ENCODE measurements at regions not wholly inside any gene's neighbourhood (a gene's known extent, or its start where the extent isn't known, plus 50 kb on each side); places are given as distances from the start of the nearest gene placed in this dataset.

DNA sequence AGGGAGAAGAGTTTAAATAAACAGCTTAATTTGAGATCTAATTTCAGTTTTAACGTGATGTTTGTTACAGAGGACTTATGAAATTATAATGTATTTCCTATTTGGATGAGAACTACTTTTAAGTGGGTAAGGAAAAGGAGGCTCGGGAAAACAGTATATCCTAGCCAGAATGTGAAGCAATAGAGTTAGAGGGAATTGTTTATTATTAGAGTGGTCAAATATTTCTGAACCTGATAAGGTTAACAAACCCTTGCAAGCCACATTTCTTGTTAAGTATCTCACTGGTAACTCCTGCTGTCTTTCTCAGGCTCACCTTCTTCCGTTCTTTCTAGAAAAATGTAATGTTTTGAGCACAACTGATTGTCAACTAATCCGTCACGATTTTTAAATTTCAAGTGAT lies 335.1 kb upstream of the MBL2 start:
- H3K4me3 Mint-ChIP-seq, result no peak overlapping the region
- no peak for DNase-seq (ENCODE audit: low spot score)
- H2AFZ ChIP-seq (replicated peaks), result no peak overlapping the region

DNA sequence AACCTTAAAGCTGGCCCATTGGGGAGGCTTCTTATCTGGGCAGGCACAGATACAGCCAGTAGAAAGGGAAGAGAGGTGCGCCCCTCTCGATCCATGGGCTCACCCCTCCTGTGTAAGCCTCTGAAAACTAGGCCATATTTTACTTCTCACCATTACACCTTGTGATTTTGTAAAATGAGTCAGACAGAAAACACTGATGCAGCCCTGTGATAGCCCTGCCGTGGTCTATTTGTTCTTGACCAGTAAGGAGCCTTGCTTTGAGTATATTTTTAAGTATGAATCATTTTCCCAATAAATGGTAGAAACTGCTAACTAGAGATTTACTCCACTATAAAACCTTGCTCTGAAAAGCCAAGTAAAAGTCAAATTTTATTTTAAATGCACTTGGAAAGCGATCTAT lies 329.8 kb upstream of the MBL2 start:
- no peaks in the 10 kb centered on the region for H3K79me2 ChIP-seq (ENCODE audit: low read depth)
- Mint-ChIP-seq H3K36me3 (no peaks in the 10 kb centered on the region), H3K27ac (no peak overlapping the region), H3K27me3 (ENCODE audit: insufficient read depth, low read depth) (no peaks in the 10 kb centered on the region), H3K4me1 (no peaks in the 10 kb centered on the region), H3K9me3 (no peaks in the 10 kb centered on the region), H3K4me3 (no peak overlapping the region)
- H4K20me1 ChIP-seq (ENCODE audit: low read depth), result no peaks in the 10 kb centered on the region
- H3K27me3 ChIP-seq, result no peaks in the 10 kb centered on the region
- no peak overlapping the region for H2AFZ ChIP-seq (replicated peaks)
- no peak overlapping the region for H3K9ac ChIP-seq
- H3F3A ChIP-seq (ENCODE audit: low read depth), result no peaks in the 10 kb centered on the region
- H3K36me3 ChIP-seq, result no peaks in the 10 kb centered on the region
- no peak for DNase-seq (ENCODE audit: low spot score)
- H3K4me2 ChIP-seq, result no peak overlapping the region
- H3K9me3 ChIP-seq (ENCODE audit: low read depth), result no peaks in the 10 kb centered on the region
- no peak overlapping the region for H3K4me3 ChIP-seq
- no peak for TF ChIP-seq EZH2 (IDR thresholded peaks at IDR 0.05)
- TF ChIP-seq, protein P1, sequence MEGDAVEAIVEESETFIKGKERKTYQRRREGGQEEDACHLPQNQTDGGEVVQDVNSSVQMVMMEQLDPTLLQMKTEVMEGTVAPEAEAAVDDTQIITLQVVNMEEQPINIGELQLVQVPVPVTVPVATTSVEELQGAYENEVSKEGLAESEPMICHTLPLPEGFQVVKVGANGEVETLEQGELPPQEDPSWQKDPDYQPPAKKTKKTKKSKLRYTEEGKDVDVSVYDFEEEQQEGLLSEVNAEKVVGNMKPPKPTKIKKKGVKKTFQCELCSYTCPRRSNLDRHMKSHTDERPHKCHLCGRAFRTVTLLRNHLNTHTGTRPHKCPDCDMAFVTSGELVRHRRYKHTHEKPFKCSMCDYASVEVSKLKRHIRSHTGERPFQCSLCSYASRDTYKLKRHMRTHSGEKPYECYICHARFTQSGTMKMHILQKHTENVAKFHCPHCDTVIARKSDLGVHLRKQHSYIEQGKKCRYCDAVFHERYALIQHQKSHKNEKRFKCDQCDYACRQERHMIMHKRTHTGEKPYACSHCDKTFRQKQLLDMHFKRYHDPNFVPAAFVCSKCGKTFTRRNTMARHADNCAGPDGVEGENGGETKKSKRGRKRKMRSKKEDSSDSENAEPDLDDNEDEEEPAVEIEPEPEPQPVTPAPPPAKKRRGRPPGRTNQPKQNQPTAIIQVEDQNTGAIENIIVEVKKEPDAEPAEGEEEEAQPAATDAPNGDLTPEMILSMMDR (IDR thresholded peaks at IDR 0.05), result no peak
- TF ChIP-seq EZH2phosphoT487 (IDR thresholded peaks at IDR 0.05), result no peak
- H3K27ac ChIP-seq, result no peak overlapping the region
- H3K4me1 ChIP-seq, result no peaks in the 10 kb centered on the region

More for the DNA sequence above, 335.1 kb upstream of the MBL2 start:
- Histone ChIP-seq H3K27ac (no peak overlapping the region), H3K36me3 (no peaks in the 10 kb centered on the region), H3F3A (ENCODE audit: low read depth) (no peaks in the 10 kb centered on the region), H3K4me3 (no peak overlapping the region), H3K9ac (no peak overlapping the region), H3K4me2 (no peak overlapping the region), H3K9me3 (ENCODE audit: low read depth) (no peaks in the 10 kb centered on the region), H3K4me1 (no peaks in the 10 kb centered on the region), H4K20me1 (ENCODE audit: low read depth) (no peaks in the 10 kb centered on the region), H3K27me3 (no peaks in the 10 kb centered on the region), H3K79me2 (ENCODE audit: low read depth) (no peaks in the 10 kb centered on the region)
- Mint-ChIP-seq H3K27ac (no peak overlapping the region), H3K36me3 (no peaks in the 10 kb centered on the region), H3K27me3 (ENCODE audit: insufficient read depth, low read depth) (no peaks in the 10 kb centered on the region), H3K9me3 (peaks cover 4% of the 10 kb centered on the region), H3K4me1 (no peaks in the 10 kb centered on the region)
- TF ChIP-seq EZH2phosphoT487 (IDR thresholded peaks at IDR 0.05), result no peak
- TF ChIP-seq EZH2 (IDR thresholded peaks at IDR 0.05), result no peak
- TF ChIP-seq, protein P1 (IDR thresholded peaks at IDR 0.05), result no peak

DNA sequence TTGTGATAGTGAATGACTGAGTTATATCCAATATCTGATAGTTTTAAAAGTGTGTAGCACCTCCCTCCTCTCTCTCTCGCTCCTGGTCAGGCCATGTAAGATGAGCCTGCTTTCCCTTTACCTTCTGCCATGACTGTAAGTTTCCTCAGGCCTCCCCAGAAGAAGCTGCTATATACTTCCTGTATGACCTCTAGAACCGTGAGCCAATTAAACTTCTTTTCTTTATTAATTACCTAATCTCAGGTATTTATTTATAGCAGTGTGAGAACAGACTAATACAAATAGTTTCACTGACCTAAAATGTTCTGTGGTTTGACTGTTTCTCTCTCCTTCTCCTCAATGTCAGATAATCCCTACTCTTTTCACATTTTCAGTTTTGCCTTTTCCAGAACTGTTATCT lies 321.3 kb upstream of the MBL2 start:
- no peak for DNase-seq (ENCODE audit: low spot score)
- no peaks in the 10 kb centered on the region for H3K27me3 ChIP-seq
- no peak overlapping the region for H3K9ac ChIP-seq
- Mint-ChIP-seq H3K36me3 (no peaks in the 10 kb centered on the region), H3K9me3 (peaks cover 2% of the 10 kb centered on the region), H3K4me1 (peaks cover 5% of the 10 kb centered on the region), H3K27ac (no peak overlapping the region), H3K27me3 (ENCODE audit: insufficient read depth, low read depth) (no peaks in the 10 kb centered on the region), H3K4me3 (no peak overlapping the region)
- H3K4me1 ChIP-seq, result no peaks in the 10 kb centered on the region
- TF ChIP-seq, protein P1 (IDR thresholded peaks at IDR 0.05), result no peak
- no peak for TF ChIP-seq EZH2phosphoT487 (IDR thresholded peaks at IDR 0.05)
- TF ChIP-seq EZH2 (IDR thresholded peaks at IDR 0.05), result no peak
- no peak overlapping the region for H3K4me2 ChIP-seq
- no peaks in the 10 kb centered on the region for H3K9me3 ChIP-seq (ENCODE audit: low read depth)
- H3F3A ChIP-seq (ENCODE audit: low read depth), result no peaks in the 10 kb centered on the region
- no peak overlapping the region for H3K27ac ChIP-seq
- H2AFZ ChIP-seq (replicated peaks), result no peak overlapping the region
- H3K4me3 ChIP-seq, result no peak overlapping the region
- no peaks in the 10 kb centered on the region for H3K79me2 ChIP-seq (ENCODE audit: low read depth)
- no peaks in the 10 kb centered on the region for H3K36me3 ChIP-seq
- H4K20me1 ChIP-seq (ENCODE audit: low read depth), result no peaks in the 10 kb centered on the region
